K562 (cell line): ENCODE measurements at regions not wholly inside any gene's neighbourhood (a gene's known extent, or its start where the extent isn't known, plus 50 kb on each side); places are given as distances from the start of the nearest gene placed in this dataset.
"Not testable (repeated sequence)": the region's sequence is repeated elsewhere in the genome, so short reads cannot be mapped to it uniquely, and the experiment has no call there.

Experiments
- BACH1 ChIP-seq: fragments of 200-800 bp; sonication (Bioruptor generic); IDR thresholded peaks from 2 replicates; pipeline ENCODE4 v1.6.1; 2016; ENCODE audit warnings: missing genetic modification characterization, missing compliant biosample characterization
- BDP1 ChIP-seq: IDR thresholded peaks from 3 replicates; pipeline ENCODE4 v1.6.1; 2011; ENCODE audit not compliant: insufficient read length, insufficient read depth
- NBN ChIP-seq: fragments of 450-650 bp; IDR thresholded peaks from 2 replicates; pipeline ENCODE4 v1.6.1; 2016; ENCODE audit warnings: low read depth, mild to moderate bottlenecking
- NFRKB ChIP-seq: fragments of 450-650 bp; IDR thresholded peaks from 2 replicates; pipeline ENCODE4 v1.6.1; 2016; ENCODE audit warnings: low read depth
- PTRF ChIP-seq: fragments of 450-650 bp; IDR thresholded peaks from 2 replicates; pipeline ENCODE4 v1.6.1; 2016; ENCODE audit warnings: mild to moderate bottlenecking, missing genetic modification characterization, missing compliant biosample characterization
- TCF3 ChIP-seq: sonication (generic); formaldehyde crosslinking; IDR thresholded peaks from 2 replicates; pipeline ENCODE4 v1.4.0; 2020; ENCODE audit warnings: mild to moderate bottlenecking, missing genetic modification reagents
- UBTF ChIP-seq, 2 experiments: IDR thresholded peaks; 2 replicates each; pipeline ENCODE4 v1.6.1; 2012; ENCODE audit warnings: improper control_type of control experiment in 2 of 2, low read depth in 2 of 2, low read length in 2 of 2, borderline replicate concordance in 1 of 2
- ZBTB12 ChIP-seq: fragments of 250-450 bp; sonication (Bioruptor Pico); IDR thresholded peaks from 2 replicates; pipeline ENCODE4 v1.4.0; 2020
- ZNF12 ChIP-seq: sonication (generic); formaldehyde crosslinking; IDR thresholded peaks from 2 replicates; pipeline ENCODE4 v1.4.0; 2020; ENCODE audit warnings: mild to moderate bottlenecking, missing genetic modification reagents

- TF ChIP-seq ZNF12 (CRISPR knock-in tag); NFRKB; BACH1 (tag); BDP1; ZBTB12 (CRISPR knock-in tag); PTRF (tag); UBTF (IDR thresholded peaks at IDR 0.05; ENCODE audit: borderline replicate concordance in 1 of 2, low read depth in 2 of 2, low read length in 2 of 2); TCF3 (CRISPR knock-in tag); NBN: not testable (repeated sequence)
Observed at GRCh38 chr6:137383287-137383686, 110.9 kb downstream of the OLIG3 start.
